HG03432 (cell line): ENCODE measurements at regions not wholly inside any gene's neighbourhood (a gene's known extent, or its start where the extent isn't known, plus 50 kb on each side); places are given as distances from the start of the nearest gene placed in this dataset.

Experiments
- ATAC-seq: cut with Tn5 transposase; IDR thresholded peaks from one replicate; pipeline ENCODE4 v1.9.1; 2021; ENCODE audit warnings: mild to moderate bottlenecking, moderate library complexity; ENCODE audit not compliant: unreplicated experiment

- ATAC-seq, result no peak
Observed at GRCh38 chr15:69624155-69624520, 171.5 kb downstream of the RPLP1 start.

GRCh38 chr15:69624816-69625215, 172.2 kb downstream of the RPLP1 start:
- ATAC-seq, result no peak

GRCh38 chr15:69625328-69625727, 172.7 kb downstream of the RPLP1 start:
- no peak for ATAC-seq

- ATAC-seq, result no peak
Observed at GRCh38 chr15:69626095-69627066, 173.8 kb downstream of the RPLP1 start.

- ATAC-seq, result no peak
Observed at GRCh38 chr15:69627548-69628158, 175.0 kb downstream of the RPLP1 start.

- no peak for ATAC-seq
Observed at GRCh38 chr15:69628256-69629093, 175.9 kb downstream of the RPLP1 start.

- ATAC-seq, result no peak
Observed at GRCh38 chr15:69629631-69630161, 177.1 kb downstream of the RPLP1 start.

- no peak for ATAC-seq
Observed at GRCh38 chr15:69631005-69631404, 178.4 kb downstream of the RPLP1 start.

GRCh38 chr15:69631978-69632377, 179.4 kb downstream of the RPLP1 start:
- ATAC-seq, result no peak

GRCh38 chr15:69634860-69635259, 182.2 kb downstream of the RPLP1 start:
- no peak for ATAC-seq

- ATAC-seq, result no peak
Observed at GRCh38 chr15:69636169-69636915, 183.7 kb downstream of the RPLP1 start.

- ATAC-seq, result no peak
Observed at GRCh38 chr15:69637818-69638217, 185.2 kb downstream of the RPLP1 start.

- no peak for ATAC-seq
Observed at GRCh38 chr15:69643476-69643875, 190.9 kb downstream of the RPLP1 start.

- ATAC-seq, result no peak
Observed at GRCh38 chr15:69643971-69644370, 191.4 kb downstream of the RPLP1 start.

- no peak for ATAC-seq
Observed at GRCh38 chr15:69644876-69645275, 192.3 kb downstream of the RPLP1 start.

- no peak for ATAC-seq
Observed at GRCh38 chr15:69647142-69647513, 194.5 kb downstream of the RPLP1 start.

- no peak for ATAC-seq
Observed at GRCh38 chr15:69648212-69648611, 195.6 kb downstream of the RPLP1 start.

GRCh38 chr15:69648775-69649735, 196.4 kb downstream of the RPLP1 start:
- no peak for ATAC-seq

- no peak for ATAC-seq
Observed at GRCh38 chr15:69652293-69652692, 199.7 kb downstream of the RPLP1 start.
